Activated naive CD4-positive, alpha-beta T cell treated with anti-CD3 and anti-CD28 coated beads for 36 hours (primary cell): ENCODE measurements at regions not wholly inside any gene's neighbourhood (a gene's known extent, or its start where the extent isn't known, plus 50 kb on each side); places are given as distances from the start of the nearest gene placed in this dataset.

Source experiments
- CTCF ChIA-PET: fragments of 350-600 bp; sonication (Branson Sonifier 250); formaldehyde crosslinking; loops from one replicate; lab custom pipeline; 2021; ENCODE audit warnings: antibody characterized with exemption; lab: Charles Lee
- DNase-seq: peaks from one replicate; pipeline ENCODE4 v3.0.0-alpha.2; 2020
- H3K27ac Mint-ChIP-seq: one replicate; pipeline ENCODE4 v1.8.0; 2021; ENCODE audit warnings: mild to moderate bottlenecking, mixed read lengths
- H3K27me3 Mint-ChIP-seq: one replicate; pipeline ENCODE4 v1.8.0; 2021; ENCODE audit warnings: low read depth, mixed read lengths
- H3K36me3 Mint-ChIP-seq: one replicate; pipeline ENCODE4 v1.8.0; 2021; ENCODE audit warnings: low read depth, mixed read lengths
- H3K4me1 Mint-ChIP-seq: one replicate; pipeline ENCODE4 v1.8.0; 2021; ENCODE audit warnings: low read depth, mixed read lengths
- H3K4me3 Mint-ChIP-seq: one replicate; pipeline ENCODE4 v1.8.0; 2021; ENCODE audit warnings: mild to moderate bottlenecking, moderate library complexity, mixed read lengths
- H3K9me3 Mint-ChIP-seq: one replicate; pipeline ENCODE4 v1.8.0; 2021; ENCODE audit warnings: mixed read lengths
- intact Hi-C: fragments of 100-400 bp; cut with micrococcal nuclease; formaldehyde crosslinking; loops from one replicate; pipeline ENCODE4 v1.15.1; 2023

DNA sequence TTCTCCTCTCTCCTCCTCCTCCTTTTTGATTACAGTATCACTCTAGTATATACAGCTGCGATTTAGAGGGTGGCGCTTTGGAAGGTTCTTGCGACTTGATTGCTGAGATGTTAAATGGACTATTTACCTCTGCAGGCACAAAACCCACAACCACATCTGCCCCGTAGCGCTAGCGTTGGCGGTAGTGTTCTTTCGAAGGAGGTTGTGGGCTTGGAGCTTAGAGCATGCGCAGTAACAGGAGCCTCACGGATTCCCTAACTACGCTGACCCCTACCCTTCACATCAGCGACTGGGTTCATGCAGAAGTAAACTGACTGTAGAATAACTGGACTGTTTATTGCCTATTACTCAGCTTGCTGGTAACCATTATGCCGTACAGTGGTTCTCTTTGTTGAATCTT, 58.0 kb downstream of the CGGBP1 start:
- CTCF ChIA-PET = interaction anchor here (0.6 to 2.0 kb wide), 5 partner anchors 112 to 702 kb away, joined by 3 to 10 read pairs (median 5); no protein-coding TSS in a partner anchor
- DNase-seq = peak; percentile 30
- no peaks in the 10 kb centered on the region for H3K27me3 Mint-ChIP-seq
- peaks cover 13% of the 10 kb centered on the region for H3K4me1 Mint-ChIP-seq
- H3K9me3 Mint-ChIP-seq = no peaks in the 10 kb centered on the region
- no peak overlapping the region for H3K27ac Mint-ChIP-seq
- no peaks in the 10 kb centered on the region for H3K36me3 Mint-ChIP-seq
- intact Hi-C loops = loop anchor here (10.0 kb wide), 1 partner anchor 1226 kb away; no protein-coding TSS in a partner anchor
- H3K4me3 Mint-ChIP-seq = peak overlapping the region; percentile 47

DNA sequence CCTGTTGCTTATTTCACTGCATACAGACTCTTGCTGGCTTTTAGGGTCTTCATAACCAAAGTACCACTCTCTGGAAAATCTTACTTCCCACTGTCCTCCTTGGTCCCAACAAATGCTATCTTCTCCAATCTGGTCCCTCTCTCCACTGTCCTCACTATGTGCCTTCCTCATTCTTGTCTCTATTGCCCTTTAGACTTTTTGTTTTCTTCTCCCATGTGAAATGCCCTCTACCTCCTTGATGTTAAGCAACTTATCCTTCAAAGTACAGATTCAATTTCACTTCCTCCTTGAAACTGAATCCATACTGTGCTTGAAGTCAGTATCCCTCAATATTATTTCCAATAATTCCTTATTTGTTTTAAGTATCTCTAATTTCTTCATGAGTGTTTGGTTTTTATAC, 60.8 kb downstream of the CGGBP1 start:
- H3K27ac Mint-ChIP-seq = no peak overlapping the region

DNA sequence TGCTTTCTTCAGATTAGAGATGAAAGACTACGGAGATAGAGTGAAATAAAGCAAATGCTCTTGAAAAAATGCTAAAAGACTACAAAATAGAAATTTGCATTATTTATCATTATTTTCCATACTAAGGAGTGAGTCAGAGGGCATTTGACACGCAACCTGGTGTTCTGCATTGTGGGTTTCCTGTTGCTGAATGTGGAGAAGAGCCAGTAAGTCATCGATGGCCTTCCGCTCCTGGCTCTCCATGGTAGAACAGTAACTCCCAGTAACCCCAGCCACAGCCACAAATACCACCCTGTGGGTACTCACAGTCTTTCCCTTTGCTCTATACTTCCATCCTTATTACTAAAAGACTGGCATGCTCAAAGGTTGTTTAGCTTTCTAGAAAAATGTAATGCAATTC, 61.5 kb downstream of the CGGBP1 start:
- Mint-ChIP-seq H3K27ac (no peak overlapping the region), H3K36me3 (no peaks in the 10 kb centered on the region), H3K27me3 (no peaks in the 10 kb centered on the region), H3K4me1 (peaks cover 13% of the 10 kb centered on the region), H3K4me3 (peak overlapping the region; percentile 21), H3K9me3 (no peaks in the 10 kb centered on the region)
- intact Hi-C loops = loop anchor here (1.0 to 5.0 kb wide), 3 partner anchors 36 to 205 kb away; partner anchors contain the start of genes CGGBP1, HTR1F and ZNF654
- CTCF ChIA-PET = no interaction called here
- peak; percentile 73 for DNase-seq

More for the DNA sequence above, 60.8 kb downstream of the CGGBP1 start:
- H3K4me1 Mint-ChIP-seq = peaks cover 13% of the 10 kb centered on the region
- intact Hi-C loops = loop anchor here (1.0 to 5.0 kb wide), 3 partner anchors 35 to 206 kb away; partner anchors contain the start of genes CGGBP1, HTR1F and ZNF654
- no peak for DNase-seq
- no peaks in the 10 kb centered on the region for H3K27me3 Mint-ChIP-seq
- H3K36me3 Mint-ChIP-seq = no peaks in the 10 kb centered on the region
- H3K4me3 Mint-ChIP-seq = no peak overlapping the region
- CTCF ChIA-PET = no interaction called here
- H3K9me3 Mint-ChIP-seq = no peaks in the 10 kb centered on the region

DNA sequence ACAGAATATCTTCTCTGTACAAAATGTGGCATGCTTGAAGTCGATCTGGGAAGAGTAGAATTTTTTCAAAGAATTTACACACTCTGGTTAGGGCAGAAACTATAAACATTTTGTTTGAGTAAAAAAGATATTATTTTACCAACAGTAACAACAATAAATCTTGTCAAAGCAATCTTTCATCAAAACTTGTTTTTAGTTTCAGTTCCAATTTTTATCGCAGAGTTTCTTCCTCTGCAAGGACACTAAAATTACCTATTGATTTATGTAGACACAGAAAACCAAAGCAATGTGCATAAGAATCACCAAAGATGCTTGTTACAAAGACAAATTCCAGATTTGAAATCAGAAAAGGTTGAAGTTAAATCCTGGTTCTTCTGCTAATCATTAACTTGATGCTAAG, 61.9 kb downstream of the CGGBP1 start:
- CTCF ChIA-PET = no interaction called here
- Mint-ChIP-seq H3K27ac (no peak overlapping the region), H3K4me3 (peak overlapping the region; percentile 21), H3K4me1 (peaks cover 13% of the 10 kb centered on the region), H3K27me3 (no peaks in the 10 kb centered on the region), H3K9me3 (no peaks in the 10 kb centered on the region), H3K36me3 (no peaks in the 10 kb centered on the region)
- no peak for DNase-seq
- intact Hi-C loops = loop anchor here (1.0 to 5.0 kb wide), 3 partner anchors 36 to 205 kb away; partner anchors contain the start of genes CGGBP1, HTR1F and ZNF654

DNA sequence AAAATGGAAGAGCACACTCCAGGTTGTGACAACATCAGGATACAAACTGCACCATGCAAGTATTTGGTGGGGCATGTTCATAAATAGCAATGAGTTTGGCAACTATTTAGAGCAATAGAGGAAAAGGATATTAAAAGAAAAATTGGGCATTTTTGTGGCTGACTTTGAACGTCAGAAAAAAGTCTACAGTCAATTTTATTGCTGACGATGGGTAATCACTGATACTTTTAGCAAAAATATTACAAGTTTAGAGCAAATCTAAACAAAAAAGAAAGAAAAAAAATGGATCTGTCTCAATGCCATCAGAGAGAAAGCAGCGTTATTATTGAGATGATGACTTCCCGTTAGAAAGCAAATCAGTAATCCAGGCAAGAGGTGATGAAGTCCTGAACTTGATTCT, 65.2 kb downstream of the CGGBP1 start:
- H3K4me1 Mint-ChIP-seq = peaks cover 13% of the 10 kb centered on the region
- CTCF ChIA-PET = no interaction called here
- no peak for DNase-seq
- H3K27me3 Mint-ChIP-seq = no peaks in the 10 kb centered on the region
- H3K36me3 Mint-ChIP-seq = no peaks in the 10 kb centered on the region
- no peak overlapping the region for H3K4me3 Mint-ChIP-seq
- no peaks in the 10 kb centered on the region for H3K9me3 Mint-ChIP-seq
- intact Hi-C loops = no loop called here
- H3K27ac Mint-ChIP-seq = no peak overlapping the region

DNA sequence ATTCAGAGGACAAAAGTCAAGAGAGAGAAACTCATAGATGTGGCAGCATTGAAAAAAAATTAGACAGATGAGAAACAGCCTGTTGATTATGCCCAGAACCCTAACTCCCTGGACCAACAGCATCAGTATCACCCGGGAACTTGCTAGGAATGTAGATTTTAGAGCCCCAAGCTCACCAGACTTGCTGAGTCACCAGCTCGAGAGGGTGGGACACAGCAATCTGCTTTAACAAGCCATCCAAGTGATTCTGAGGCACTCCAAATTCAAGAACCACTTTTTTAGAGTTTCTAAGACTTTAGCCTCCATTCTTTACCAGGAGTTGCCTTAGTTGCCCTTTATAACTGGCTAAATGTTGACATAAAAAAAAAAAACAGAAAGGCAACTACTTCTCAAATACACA, 70.9 kb downstream of the CGGBP1 start:
- intact Hi-C loops = no loop called here
- Mint-ChIP-seq H3K27me3 (peaks cover 4% of the 10 kb centered on the region), H3K4me1 (no peaks in the 10 kb centered on the region), H3K27ac (no peak overlapping the region), H3K4me3 (no peak overlapping the region), H3K9me3 (no peaks in the 10 kb centered on the region), H3K36me3 (no peaks in the 10 kb centered on the region)
- CTCF ChIA-PET = no interaction called here
- no peak for DNase-seq

DNA sequence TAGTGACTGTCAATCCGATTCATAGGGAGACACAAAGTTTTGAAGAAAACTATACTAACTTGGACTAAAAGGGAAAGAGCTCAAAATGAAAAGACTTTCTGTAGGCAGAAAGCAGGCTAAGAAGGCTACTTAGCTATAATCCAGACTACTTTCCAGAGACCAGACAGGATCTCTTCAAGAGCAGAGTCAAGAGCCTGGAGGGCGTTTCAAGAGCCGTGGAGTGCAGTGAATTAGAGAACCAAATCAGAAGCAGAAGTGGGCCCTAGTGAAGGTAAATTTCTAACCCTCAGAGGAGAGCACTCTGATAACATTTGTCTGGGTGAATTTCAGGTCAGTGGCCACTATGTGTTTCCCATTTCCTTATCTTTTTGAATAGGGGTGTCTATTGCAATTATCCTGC, 76.4 kb downstream of the CGGBP1 start:
- H3K36me3 Mint-ChIP-seq = no peaks in the 10 kb centered on the region
- CTCF ChIA-PET = no interaction called here
- H3K27me3 Mint-ChIP-seq = peaks cover 4% of the 10 kb centered on the region
- H3K4me1 Mint-ChIP-seq = no peaks in the 10 kb centered on the region
- H3K27ac Mint-ChIP-seq = no peak overlapping the region
- intact Hi-C loops = no loop called here
- H3K4me3 Mint-ChIP-seq = no peak overlapping the region
- no peak for DNase-seq
- no peaks in the 10 kb centered on the region for H3K9me3 Mint-ChIP-seq

DNA sequence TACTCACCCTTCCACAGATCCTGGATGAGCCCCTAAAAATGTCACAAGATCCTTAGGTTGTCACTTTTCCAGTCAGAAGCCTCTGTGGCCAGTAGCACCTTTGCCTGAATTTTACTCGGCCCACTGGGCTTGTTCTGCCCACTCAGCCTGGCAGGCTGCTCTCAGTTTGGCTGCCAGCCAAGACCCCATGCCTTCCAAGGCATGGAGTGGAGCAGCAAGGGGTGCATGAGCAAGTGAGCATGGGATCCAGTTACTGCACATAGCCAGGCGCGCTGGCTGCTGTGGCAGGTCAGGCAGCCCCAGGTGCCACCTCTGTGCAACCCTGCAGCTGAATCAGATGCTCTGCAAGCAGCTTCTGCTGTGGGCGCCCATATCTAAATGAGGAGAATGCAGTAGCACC, 79.3 kb downstream of the CGGBP1 start:
- Mint-ChIP-seq H3K4me1 (no peaks in the 10 kb centered on the region), H3K27me3 (peaks cover 4% of the 10 kb centered on the region), H3K27ac (no peak overlapping the region), H3K9me3 (no peaks in the 10 kb centered on the region), H3K36me3 (no peaks in the 10 kb centered on the region), H3K4me3 (no peak overlapping the region)
- CTCF ChIA-PET = no interaction called here
- intact Hi-C loops = no loop called here
- no peak for DNase-seq

DNA sequence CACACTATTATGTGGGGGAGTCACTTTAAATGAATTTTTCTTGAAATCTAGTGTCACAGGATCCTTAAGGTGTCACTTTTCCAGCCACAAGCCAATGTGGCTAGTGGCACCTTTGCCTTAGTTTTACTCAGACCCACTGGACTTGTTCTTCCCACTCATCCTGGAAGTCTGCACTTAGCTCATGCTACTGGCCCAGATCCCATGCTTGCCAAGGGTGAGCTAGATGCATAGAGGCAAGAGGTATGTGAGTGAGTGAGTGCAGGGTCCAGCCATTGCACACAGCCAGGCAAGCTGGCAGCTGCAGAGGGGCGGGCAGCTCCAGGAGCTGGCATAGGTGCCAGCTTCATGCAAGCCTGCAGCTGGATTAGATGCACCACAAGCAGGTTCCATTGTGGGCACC, 81.0 kb downstream of the CGGBP1 start:
- Mint-ChIP-seq H3K27ac (no peak overlapping the region), H3K4me1 (no peaks in the 10 kb centered on the region), H3K4me3 (no peak overlapping the region), H3K27me3 (no peaks in the 10 kb centered on the region), H3K36me3 (no peaks in the 10 kb centered on the region), H3K9me3 (no peaks in the 10 kb centered on the region)
- intact Hi-C loops = no loop called here
- DNase-seq = no peak
- CTCF ChIA-PET = interaction anchor here (0.6 to 0.7 kb wide), 2 partner anchors 12 to 136 kb away, joined by 3 read pairs; no protein-coding TSS in a partner anchor

DNA sequence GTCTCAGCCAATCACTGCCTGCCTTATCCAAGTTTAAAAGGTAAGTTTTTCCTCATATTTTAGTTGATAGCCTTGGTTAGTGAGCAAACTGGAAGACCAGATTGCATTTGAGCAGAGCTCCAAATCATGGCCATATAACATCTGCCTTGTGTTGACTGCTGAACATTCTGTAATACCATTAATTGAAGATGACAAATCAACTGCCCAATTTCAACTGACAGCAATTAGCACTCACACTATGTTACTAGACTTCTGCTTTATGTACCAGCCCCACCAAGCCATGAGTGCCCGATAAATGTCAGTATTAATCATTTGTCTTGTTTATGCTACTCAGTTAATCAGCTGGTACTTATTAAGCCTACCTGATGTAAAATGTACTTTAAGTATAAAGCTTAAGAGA, 83.1 kb downstream of the CGGBP1 start:
- H3K27me3 Mint-ChIP-seq = no peaks in the 10 kb centered on the region
- no peaks in the 10 kb centered on the region for H3K4me1 Mint-ChIP-seq
- no peaks in the 10 kb centered on the region for H3K36me3 Mint-ChIP-seq
- CTCF ChIA-PET = interaction anchor here (1.2 kb wide), 1 partner anchor 27 kb away, joined by 3 read pairs; no protein-coding TSS in a partner anchor
- no peak for DNase-seq
- no peaks in the 10 kb centered on the region for H3K9me3 Mint-ChIP-seq
- H3K27ac Mint-ChIP-seq = no peak overlapping the region
- intact Hi-C loops = no loop called here
- no peak overlapping the region for H3K4me3 Mint-ChIP-seq

DNA sequence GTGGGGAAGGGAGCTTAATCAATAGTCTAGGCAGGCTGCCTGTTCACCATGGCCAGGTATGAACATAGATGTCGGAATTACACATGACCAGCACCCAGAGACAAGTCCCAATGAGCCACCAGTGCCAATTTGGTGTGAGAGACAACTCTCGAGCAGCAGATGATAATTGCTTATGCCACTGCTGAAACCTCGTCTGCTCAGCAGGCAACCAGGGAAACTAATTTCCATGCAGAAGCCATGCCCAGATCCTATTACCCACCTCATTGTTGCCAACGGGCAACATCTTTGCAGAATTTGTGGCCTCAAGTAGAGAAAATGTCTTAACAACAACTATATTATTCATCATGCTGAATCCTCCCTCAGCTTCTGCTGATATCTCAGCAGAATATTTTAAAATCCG, 84.9 kb downstream of the CGGBP1 start:
- no peak for DNase-seq

DNA sequence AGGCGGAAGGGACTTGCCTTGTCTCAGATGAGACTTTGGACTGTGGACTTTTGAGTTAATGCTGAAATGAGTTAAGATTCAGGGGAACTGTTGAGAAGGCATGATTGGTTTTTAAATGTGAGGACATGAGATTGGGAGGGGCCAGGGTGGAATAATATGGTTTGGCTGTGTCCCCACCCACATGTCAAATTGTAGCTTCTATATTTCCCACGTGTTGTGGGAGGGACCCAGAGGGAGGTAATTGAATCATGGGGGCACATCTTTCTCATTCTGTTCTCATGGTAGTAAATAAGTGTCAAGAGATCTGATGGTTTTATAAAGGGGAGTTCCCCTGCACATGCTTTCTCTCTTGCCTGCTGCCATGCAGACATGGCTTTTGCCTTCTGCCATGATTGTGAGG, 89.2 kb downstream of the CGGBP1 start:
- Mint-ChIP-seq H3K27ac (no peak overlapping the region), H3K36me3 (no peaks in the 10 kb centered on the region), H3K27me3 (no peaks in the 10 kb centered on the region), H3K9me3 (no peaks in the 10 kb centered on the region), H3K4me3 (no peak overlapping the region), H3K4me1 (no peaks in the 10 kb centered on the region)
- intact Hi-C loops = no loop called here
- CTCF ChIA-PET = no interaction called here
- no peak for DNase-seq

More for the DNA sequence above, 84.9 kb downstream of the CGGBP1 start:
- H3K9me3 Mint-ChIP-seq = no peaks in the 10 kb centered on the region
- H3K27me3 Mint-ChIP-seq = no peaks in the 10 kb centered on the region
- CTCF ChIA-PET = no interaction called here
- no peaks in the 10 kb centered on the region for H3K4me1 Mint-ChIP-seq
- H3K36me3 Mint-ChIP-seq = no peaks in the 10 kb centered on the region
- no peak overlapping the region for H3K27ac Mint-ChIP-seq
- no peak overlapping the region for H3K4me3 Mint-ChIP-seq
- intact Hi-C loops = no loop called here

DNA sequence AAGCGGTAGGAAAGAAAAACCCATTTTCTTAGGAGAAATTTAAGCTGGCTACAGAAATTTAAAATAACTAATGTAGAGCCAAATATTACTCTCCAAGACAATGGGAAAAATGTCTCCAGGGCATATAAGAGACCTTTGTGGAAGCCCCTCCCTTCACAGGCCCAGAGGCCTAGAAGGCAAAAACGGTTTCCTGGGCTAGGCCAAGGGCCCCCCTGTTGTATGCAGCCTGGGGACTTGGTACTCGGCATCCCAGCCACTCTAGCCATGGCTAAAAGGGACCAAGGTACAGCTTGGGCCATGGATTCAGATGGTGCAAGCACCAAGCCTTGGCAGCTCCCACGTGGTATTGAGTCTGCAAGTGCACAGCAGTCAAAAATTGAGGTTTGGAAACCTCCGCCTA, 90.1 kb downstream of the CGGBP1 start:
- no peak overlapping the region for H3K4me3 Mint-ChIP-seq

More for the DNA sequence above, 90.1 kb downstream of the CGGBP1 start:
- no peaks in the 10 kb centered on the region for H3K4me1 Mint-ChIP-seq
- no peaks in the 10 kb centered on the region for H3K36me3 Mint-ChIP-seq
- DNase-seq = no peak
- CTCF ChIA-PET = interaction anchor here (0.8 kb wide), 1 partner anchor 542 kb away, joined by 3 read pairs; no protein-coding TSS in a partner anchor
- no peaks in the 10 kb centered on the region for H3K9me3 Mint-ChIP-seq
- H3K27me3 Mint-ChIP-seq = no peaks in the 10 kb centered on the region
- no peak overlapping the region for H3K27ac Mint-ChIP-seq
- intact Hi-C loops = no loop called here
